ENCODE measurements at regions not wholly inside any gene's neighbourhood (a gene's known extent, or its start where the extent isn't known, plus 50 kb on each side); places are given as distances from the start of the nearest gene placed in this dataset.
"Not testable (repeated sequence)": the region's sequence is repeated elsewhere in the genome, so short reads cannot be mapped to it uniquely, and the experiment has no call there.

- no peaks in the 10 kb centered on the region for H3K4me1 Mint-ChIP-seq (ENCODE audit: low read depth)
- DNase-seq: no peak
- no peak overlapping the region for H3K4me3 Mint-ChIP-seq
- no peaks in the 10 kb centered on the region for H3K9me3 Mint-ChIP-seq
- no peak for ATAC-seq (replicated peaks in 1 of 2)
- H3K36me3 Mint-ChIP-seq (ENCODE audit: insufficient read depth in 2 of 2): no peaks in the 10 kb centered on the region
- H3K27me3 Mint-ChIP-seq (ENCODE audit: low read depth): peaks cover 6% of the 10 kb centered on the region
- H3K27ac Mint-ChIP-seq: no peak overlapping the region
Measured at GRCh38 chr15:26028086-26028740, 165.1 kb upstream of the ATP10A start.

- ATAC-seq (replicated peaks in 1 of 2); H3K4me3 Mint-ChIP-seq; H3K27me3 Mint-ChIP-seq (ENCODE audit: low read depth); H3K4me1 Mint-ChIP-seq (ENCODE audit: low read depth); DNase-seq; H3K36me3 Mint-ChIP-seq (ENCODE audit: insufficient read depth in 2 of 2); H3K9me3 Mint-ChIP-seq; H3K27ac Mint-ChIP-seq: not testable (repeated sequence)
Measured at GRCh38 chr15:26026671-26027070, 163.5 kb upstream of the ATP10A start.

- H3K36me3 Mint-ChIP-seq (ENCODE audit: insufficient read depth in 2 of 2): no peaks in the 10 kb centered on the region
- no peak overlapping the region for H3K4me3 Mint-ChIP-seq
- H3K27me3 Mint-ChIP-seq (ENCODE audit: low read depth): peaks cover 10% of the 10 kb centered on the region
- ATAC-seq (replicated peaks in 1 of 2): no peak
- no peaks in the 10 kb centered on the region for H3K4me1 Mint-ChIP-seq (ENCODE audit: low read depth)
- no peak overlapping the region for H3K27ac Mint-ChIP-seq
- H3K9me3 Mint-ChIP-seq: no peaks in the 10 kb centered on the region
- DNase-seq: no peak
Measured at GRCh38 chr15:26024241-26024640, 161.1 kb upstream of the ATP10A start.

GRCh38 chr15:26023691-26024090 is 160.6 kb upstream of the ATP10A start:
- Mint-ChIP-seq H3K4me3 (no peak overlapping the region), H3K4me1 (ENCODE audit: low read depth) (no peaks in the 10 kb centered on the region), H3K27me3 (ENCODE audit: low read depth) (peaks cover 8% of the 10 kb centered on the region), H3K36me3 (ENCODE audit: insufficient read depth in 2 of 2) (no peaks in the 10 kb centered on the region), H3K27ac (no peak overlapping the region), H3K9me3 (no peaks in the 10 kb centered on the region)
- ATAC-seq (replicated peaks in 1 of 2): no peak
- DNase-seq: no peak

GRCh38 chr15:26023231-26023630 is 160.1 kb upstream of the ATP10A start:
- Mint-ChIP-seq H3K9me3 (no peaks in the 10 kb centered on the region), H3K27ac (no peak overlapping the region), H3K36me3 (ENCODE audit: insufficient read depth in 2 of 2) (no peaks in the 10 kb centered on the region), H3K4me1 (ENCODE audit: low read depth) (no peaks in the 10 kb centered on the region), H3K4me3 (no peak overlapping the region), H3K27me3 (ENCODE audit: low read depth) (peaks cover 8% of the 10 kb centered on the region)
- ATAC-seq (replicated peaks in 1 of 2) (no peak), DNase-seq (no peak)

- Mint-ChIP-seq H3K27ac (no peak overlapping the region), H3K4me1 (ENCODE audit: low read depth) (no peaks in the 10 kb centered on the region), H3K27me3 (ENCODE audit: low read depth) (peaks cover 14% of the 10 kb centered on the region), H3K36me3 (ENCODE audit: insufficient read depth in 2 of 2) (no peaks in the 10 kb centered on the region), H3K9me3 (no peaks in the 10 kb centered on the region), H3K4me3 (no peak overlapping the region)
- ATAC-seq (replicated peaks in 1 of 2) (no peak), DNase-seq (no peak)
Measured at GRCh38 chr15:26020871-26021270, 157.7 kb upstream of the ATP10A start.

GRCh38 chr15:26017665-26018064 is 154.5 kb upstream of the ATP10A start:
- H3K27me3 Mint-ChIP-seq (ENCODE audit: low read depth): peaks cover 14% of the 10 kb centered on the region
- no peaks in the 10 kb centered on the region for H3K4me1 Mint-ChIP-seq (ENCODE audit: low read depth)
- no peak for DNase-seq
- no peaks in the 10 kb centered on the region for H3K9me3 Mint-ChIP-seq
- H3K36me3 Mint-ChIP-seq (ENCODE audit: insufficient read depth in 2 of 2): no peaks in the 10 kb centered on the region
- ATAC-seq (replicated peaks in 1 of 2): no peak
- no peak overlapping the region for H3K27ac Mint-ChIP-seq
- no peak overlapping the region for H3K4me3 Mint-ChIP-seq

GRCh38 chr15:26015516-26016075 is 152.5 kb upstream of the ATP10A start:
- Mint-ChIP-seq H3K4me1 (ENCODE audit: low read depth) (no peaks in the 10 kb centered on the region), H3K27ac (no peak overlapping the region), H3K27me3 (ENCODE audit: low read depth) (peaks cover 9% of the 10 kb centered on the region), H3K9me3 (no peaks in the 10 kb centered on the region), H3K4me3 (no peak overlapping the region), H3K36me3 (ENCODE audit: insufficient read depth in 2 of 2) (no peaks in the 10 kb centered on the region)
- no peak for DNase-seq
- no peak for ATAC-seq (replicated peaks in 1 of 2)

GRCh38 chr15:26013981-26014380 is 150.9 kb upstream of the ATP10A start:
- H3K9me3 Mint-ChIP-seq: no peaks in the 10 kb centered on the region
- ATAC-seq (replicated peaks in 1 of 2) (no peak), DNase-seq (no peak)
- no peaks in the 10 kb centered on the region for H3K4me1 Mint-ChIP-seq (ENCODE audit: low read depth)
- peaks cover 6% of the 10 kb centered on the region for H3K27me3 Mint-ChIP-seq (ENCODE audit: low read depth)
- H3K4me3 Mint-ChIP-seq: no peak overlapping the region
- H3K27ac Mint-ChIP-seq: no peak overlapping the region
- H3K36me3 Mint-ChIP-seq (ENCODE audit: insufficient read depth in 2 of 2): no peaks in the 10 kb centered on the region

- Mint-ChIP-seq H3K4me1 (ENCODE audit: low read depth) (no peaks in the 10 kb centered on the region), H3K36me3 (ENCODE audit: insufficient read depth in 2 of 2) (no peaks in the 10 kb centered on the region), H3K4me3 (no peak overlapping the region), H3K27ac (no peak overlapping the region), H3K27me3 (ENCODE audit: low read depth) (no peaks in the 10 kb centered on the region), H3K9me3 (no peaks in the 10 kb centered on the region)
- no peak for ATAC-seq (replicated peaks in 1 of 2)
- no peak for DNase-seq
Measured at GRCh38 chr15:26011916-26012315, 148.8 kb upstream of the ATP10A start.

- H3K27ac Mint-ChIP-seq: no peak overlapping the region
- H3K4me1 Mint-ChIP-seq (ENCODE audit: low read depth): no peaks in the 10 kb centered on the region
- H3K27me3 Mint-ChIP-seq (ENCODE audit: low read depth): no peaks in the 10 kb centered on the region
- no peak for ATAC-seq (replicated peaks in 1 of 2)
- no peaks in the 10 kb centered on the region for H3K9me3 Mint-ChIP-seq
- H3K4me3 Mint-ChIP-seq: no peak overlapping the region
- DNase-seq: no peak
- H3K36me3 Mint-ChIP-seq (ENCODE audit: insufficient read depth in 2 of 2): no peaks in the 10 kb centered on the region
Measured at GRCh38 chr15:26007151-26007550, 144.0 kb upstream of the ATP10A start.

GRCh38 chr15:26001201-26001600 is 138.1 kb upstream of the ATP10A start:
- peaks cover 0 to 2% of the 10 kb centered on the region in 2 donors for H3K36me3 Mint-ChIP-seq (ENCODE audit: insufficient read depth in 2 of 2)
- ATAC-seq (replicated peaks in 1 of 2): no peak
- no peaks in the 10 kb centered on the region for H3K4me1 Mint-ChIP-seq (ENCODE audit: low read depth)
- peaks cover 14% of the 10 kb centered on the region for H3K27me3 Mint-ChIP-seq (ENCODE audit: low read depth)
- H3K4me3 Mint-ChIP-seq: no peak overlapping the region
- peaks cover 0 to 2% of the 10 kb centered on the region in 2 donors for H3K9me3 Mint-ChIP-seq
- no peak for DNase-seq
- no peak overlapping the region for H3K27ac Mint-ChIP-seq

GRCh38 chr15:25993506-25993905 is 130.4 kb upstream of the ATP10A start:
- no peak for ATAC-seq (replicated peaks in 1 of 2)
- Mint-ChIP-seq H3K36me3 (ENCODE audit: insufficient read depth in 2 of 2) (no peaks in the 10 kb centered on the region), H3K4me3 (no peak overlapping the region), H3K27me3 (ENCODE audit: low read depth) (peaks cover 12% of the 10 kb centered on the region), H3K4me1 (ENCODE audit: low read depth) (no peaks in the 10 kb centered on the region), H3K27ac (no peak overlapping the region), H3K9me3 (peaks cover 0 to 2% of the 10 kb centered on the region in 2 donors)
- DNase-seq: no peak

GRCh38 chr15:25990220-25990619 is 127.1 kb upstream of the ATP10A start:
- Mint-ChIP-seq H3K27ac (no peak overlapping the region), H3K4me3 (no peak overlapping the region), H3K27me3 (ENCODE audit: low read depth) (peaks cover 14% of the 10 kb centered on the region), H3K36me3 (ENCODE audit: insufficient read depth in 2 of 2) (no peaks in the 10 kb centered on the region), H3K4me1 (ENCODE audit: low read depth) (no peaks in the 10 kb centered on the region), H3K9me3 (no peaks in the 10 kb centered on the region)
- ATAC-seq (replicated peaks in 1 of 2) (no peak), DNase-seq (no peak)
